Stimulated activated memory B cell treated with anti-CD40 and anti-IgM and Interleukin-4, amounts not matched to agents 10 μg/mL and 1 μg/mL and 100 μg/mL, for 72 hours (primary cell): ENCODE measurements at regions not wholly inside any gene's neighbourhood (a gene's known extent, or its start where the extent isn't known, plus 50 kb on each side); places are given as distances from the start of the nearest gene placed in this dataset.

Experiments
- ATAC-seq: fragments of 150-1000 bp; cut with Tn5 transposase; 2 replicates; pipeline ENCODE4 v1.10.0; 2021
- H3K27ac Mint-ChIP-seq: one replicate; pipeline ENCODE4 v1.8.0; 2022; ENCODE audit warnings: mild to moderate bottlenecking, mixed read lengths
- H3K27me3 Mint-ChIP-seq: one replicate; pipeline ENCODE4 v1.8.0; 2022; ENCODE audit warnings: mixed read lengths
- H3K36me3 Mint-ChIP-seq: one replicate; pipeline ENCODE4 v1.8.0; 2022; ENCODE audit warnings: mixed read lengths
- H3K4me1 Mint-ChIP-seq: one replicate; pipeline ENCODE4 v1.8.0; 2022; ENCODE audit warnings: mixed read lengths
- H3K4me3 Mint-ChIP-seq: one replicate; pipeline ENCODE4 v1.8.0; 2022; ENCODE audit warnings: mild to moderate bottlenecking, moderate library complexity, mixed read lengths
- H3K9me3 Mint-ChIP-seq: one replicate; pipeline ENCODE4 v1.8.0; 2022; ENCODE audit warnings: mixed read lengths

GRCh38 chr6:165118736-165119135 is 190.7 kb downstream of the C6orf118 start:
- ATAC-seq = no peak
- no peak overlapping the region for H3K4me3 Mint-ChIP-seq
- no peak overlapping the region for H3K27ac Mint-ChIP-seq
- no peaks in the 10 kb centered on the region for H3K36me3 Mint-ChIP-seq
- peaks cover 2% of the 10 kb centered on the region for H3K9me3 Mint-ChIP-seq
- no peaks in the 10 kb centered on the region for H3K27me3 Mint-ChIP-seq
- H3K4me1 Mint-ChIP-seq = no peaks in the 10 kb centered on the region

GRCh38 chr6:165117806-165118205 is 191.6 kb downstream of the C6orf118 start:
- no peak for ATAC-seq
- Mint-ChIP-seq H3K4me1 (no peaks in the 10 kb centered on the region), H3K27me3 (no peaks in the 10 kb centered on the region)

GRCh38 chr6:165117121-165117520 is 192.3 kb downstream of the C6orf118 start:
- Mint-ChIP-seq H3K27ac (no peak overlapping the region), H3K4me3 (no peak overlapping the region), H3K4me1 (no peaks in the 10 kb centered on the region), H3K9me3 (peaks cover 6% of the 10 kb centered on the region), H3K27me3 (no peaks in the 10 kb centered on the region), H3K36me3 (no peaks in the 10 kb centered on the region)
- peak; percentile 12 for ATAC-seq

More at GRCh38 chr6:165117806-165118205, 191.6 kb downstream of the C6orf118 start:
- Mint-ChIP-seq H3K36me3 (no peaks in the 10 kb centered on the region), H3K27ac (no peak overlapping the region), H3K4me3 (no peak overlapping the region), H3K9me3 (peaks cover 6% of the 10 kb centered on the region)

GRCh38 chr6:165110860-165111259 is 198.5 kb downstream of the C6orf118 start:
- H3K27ac Mint-ChIP-seq = no peak overlapping the region
- H3K27me3 Mint-ChIP-seq = no peaks in the 10 kb centered on the region
- H3K9me3 Mint-ChIP-seq = peaks cover 12% of the 10 kb centered on the region
- H3K36me3 Mint-ChIP-seq = no peaks in the 10 kb centered on the region
- ATAC-seq = no peak
- no peak overlapping the region for H3K4me3 Mint-ChIP-seq
- H3K4me1 Mint-ChIP-seq = no peaks in the 10 kb centered on the region

GRCh38 chr6:165109011-165109410 is 200.4 kb downstream of the C6orf118 start:
- H3K27me3 Mint-ChIP-seq = no peaks in the 10 kb centered on the region
- H3K9me3 Mint-ChIP-seq = peaks cover 12% of the 10 kb centered on the region
- no peak for ATAC-seq
- no peak overlapping the region for H3K27ac Mint-ChIP-seq
- H3K36me3 Mint-ChIP-seq = no peaks in the 10 kb centered on the region
- H3K4me3 Mint-ChIP-seq = no peak overlapping the region
- H3K4me1 Mint-ChIP-seq = no peaks in the 10 kb centered on the region

- ATAC-seq = no peak
- no peaks in the 10 kb centered on the region for H3K27me3 Mint-ChIP-seq
Measured at GRCh38 chr6:165106261-165106660, 203.1 kb downstream of the C6orf118 start.

GRCh38 chr6:165098165-165098564 is 211.2 kb downstream of the C6orf118 start:
- H3K27ac Mint-ChIP-seq = no peak overlapping the region
- H3K4me3 Mint-ChIP-seq = no peak overlapping the region
- H3K4me1 Mint-ChIP-seq = no peaks in the 10 kb centered on the region
- peaks cover 3% of the 10 kb centered on the region for H3K9me3 Mint-ChIP-seq
- no peaks in the 10 kb centered on the region for H3K36me3 Mint-ChIP-seq
- no peak for ATAC-seq
- no peaks in the 10 kb centered on the region for H3K27me3 Mint-ChIP-seq

More at GRCh38 chr6:165106261-165106660, 203.1 kb downstream of the C6orf118 start:
- Mint-ChIP-seq H3K4me1 (no peaks in the 10 kb centered on the region), H3K9me3 (peaks cover 7% of the 10 kb centered on the region), H3K36me3 (no peaks in the 10 kb centered on the region), H3K27ac (no peak overlapping the region), H3K4me3 (no peak overlapping the region)

GRCh38 chr6:165096868-165097267 is 212.5 kb downstream of the C6orf118 start:
- Mint-ChIP-seq H3K27ac (no peak overlapping the region), H3K27me3 (no peaks in the 10 kb centered on the region), H3K36me3 (no peaks in the 10 kb centered on the region), H3K4me3 (no peak overlapping the region), H3K9me3 (peaks cover 8% of the 10 kb centered on the region), H3K4me1 (no peaks in the 10 kb centered on the region)
- no peak for ATAC-seq

GRCh38 chr6:165096209-165096608 is 213.2 kb downstream of the C6orf118 start:
- Mint-ChIP-seq H3K27ac (no peak overlapping the region), H3K36me3 (no peaks in the 10 kb centered on the region), H3K4me3 (no peak overlapping the region), H3K4me1 (no peaks in the 10 kb centered on the region), H3K9me3 (peaks cover 10% of the 10 kb centered on the region), H3K27me3 (no peaks in the 10 kb centered on the region)
- no peak for ATAC-seq

GRCh38 chr6:165092881-165093595 is 216.4 kb downstream of the C6orf118 start:
- Mint-ChIP-seq H3K9me3 (peaks cover 13% of the 10 kb centered on the region), H3K27ac (no peak overlapping the region), H3K4me3 (no peak overlapping the region), H3K4me1 (no peaks in the 10 kb centered on the region), H3K36me3 (no peaks in the 10 kb centered on the region), H3K27me3 (no peaks in the 10 kb centered on the region)
- ATAC-seq = no peak

GRCh38 chr6:165091121-165091785 is 218.2 kb downstream of the C6orf118 start:
- Mint-ChIP-seq H3K36me3 (no peaks in the 10 kb centered on the region), H3K27me3 (no peaks in the 10 kb centered on the region), H3K27ac (no peak overlapping the region), H3K9me3 (peaks cover 14% of the 10 kb centered on the region), H3K4me1 (no peaks in the 10 kb centered on the region), H3K4me3 (no peak overlapping the region)
- no peak for ATAC-seq

- H3K4me3 Mint-ChIP-seq = no peak overlapping the region
- H3K36me3 Mint-ChIP-seq = no peaks in the 10 kb centered on the region
- no peaks in the 10 kb centered on the region for H3K4me1 Mint-ChIP-seq
- no peak for ATAC-seq
- peaks cover 15% of the 10 kb centered on the region for H3K9me3 Mint-ChIP-seq
- no peaks in the 10 kb centered on the region for H3K27me3 Mint-ChIP-seq
- no peak overlapping the region for H3K27ac Mint-ChIP-seq
Measured at GRCh38 chr6:165090242-165090641, 219.2 kb downstream of the C6orf118 start.

GRCh38 chr6:165086814-165087213 is 222.6 kb downstream of the C6orf118 start:
- no peaks in the 10 kb centered on the region for H3K4me1 Mint-ChIP-seq
- no peaks in the 10 kb centered on the region for H3K27me3 Mint-ChIP-seq
- no peak for ATAC-seq
- H3K27ac Mint-ChIP-seq = no peak overlapping the region
- no peaks in the 10 kb centered on the region for H3K36me3 Mint-ChIP-seq
- H3K4me3 Mint-ChIP-seq = no peak overlapping the region
- H3K9me3 Mint-ChIP-seq = peaks cover 12% of the 10 kb centered on the region

GRCh38 chr6:165082636-165083035 is 226.8 kb downstream of the C6orf118 start:
- no peak for ATAC-seq
- no peak overlapping the region for H3K4me3 Mint-ChIP-seq
- peaks cover 10% of the 10 kb centered on the region for H3K9me3 Mint-ChIP-seq
- H3K27me3 Mint-ChIP-seq = no peaks in the 10 kb centered on the region
- H3K27ac Mint-ChIP-seq = no peak overlapping the region
- H3K4me1 Mint-ChIP-seq = no peaks in the 10 kb centered on the region
- H3K36me3 Mint-ChIP-seq = no peaks in the 10 kb centered on the region

GRCh38 chr6:165081944-165082532 is 227.4 kb downstream of the C6orf118 start:
- Mint-ChIP-seq H3K4me3 (no peak overlapping the region), H3K4me1 (no peaks in the 10 kb centered on the region)

GRCh38 chr6:165077876-165078275 is 231.5 kb downstream of the C6orf118 start:
- ATAC-seq = no peak
- Mint-ChIP-seq H3K27me3 (no peaks in the 10 kb centered on the region), H3K36me3 (no peaks in the 10 kb centered on the region), H3K4me1 (no peaks in the 10 kb centered on the region), H3K27ac (no peak overlapping the region), H3K9me3 (peaks cover 2% of the 10 kb centered on the region), H3K4me3 (no peak overlapping the region)

More at GRCh38 chr6:165081944-165082532, 227.4 kb downstream of the C6orf118 start:
- peaks cover 10% of the 10 kb centered on the region for H3K9me3 Mint-ChIP-seq
- H3K36me3 Mint-ChIP-seq = no peaks in the 10 kb centered on the region
- H3K27me3 Mint-ChIP-seq = no peaks in the 10 kb centered on the region
- no peak overlapping the region for H3K27ac Mint-ChIP-seq
- ATAC-seq = no peak
